ENCODE measurements at regions not wholly inside any gene's neighbourhood (a gene's known extent, or its start where the extent isn't known, plus 50 kb on each side); places are given as distances from the start of the nearest gene placed in this dataset.
A peak's percentile ranks its signal among the peaks of the same experiment; 100 is the strongest.

DNA sequence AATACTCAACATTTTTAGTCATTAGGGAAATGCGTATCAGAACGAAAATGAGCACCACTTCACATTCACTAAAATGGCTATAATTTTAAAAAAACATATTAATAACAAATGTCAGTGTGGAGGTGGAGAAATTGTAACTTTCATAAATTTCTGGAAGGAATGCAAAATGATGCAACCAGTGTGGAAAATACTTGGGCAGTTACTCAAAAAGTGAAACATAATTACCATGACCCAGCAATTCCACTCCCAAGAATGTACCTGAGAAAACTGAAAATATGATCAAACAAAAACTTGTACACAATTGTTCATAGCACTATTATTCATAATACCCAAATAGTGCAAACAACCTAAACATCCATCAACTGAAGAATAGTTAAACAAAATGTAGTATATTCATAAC lies 76.1 kb upstream of the FAM241A start:
- TF ChIP-seq, protein P1, sequence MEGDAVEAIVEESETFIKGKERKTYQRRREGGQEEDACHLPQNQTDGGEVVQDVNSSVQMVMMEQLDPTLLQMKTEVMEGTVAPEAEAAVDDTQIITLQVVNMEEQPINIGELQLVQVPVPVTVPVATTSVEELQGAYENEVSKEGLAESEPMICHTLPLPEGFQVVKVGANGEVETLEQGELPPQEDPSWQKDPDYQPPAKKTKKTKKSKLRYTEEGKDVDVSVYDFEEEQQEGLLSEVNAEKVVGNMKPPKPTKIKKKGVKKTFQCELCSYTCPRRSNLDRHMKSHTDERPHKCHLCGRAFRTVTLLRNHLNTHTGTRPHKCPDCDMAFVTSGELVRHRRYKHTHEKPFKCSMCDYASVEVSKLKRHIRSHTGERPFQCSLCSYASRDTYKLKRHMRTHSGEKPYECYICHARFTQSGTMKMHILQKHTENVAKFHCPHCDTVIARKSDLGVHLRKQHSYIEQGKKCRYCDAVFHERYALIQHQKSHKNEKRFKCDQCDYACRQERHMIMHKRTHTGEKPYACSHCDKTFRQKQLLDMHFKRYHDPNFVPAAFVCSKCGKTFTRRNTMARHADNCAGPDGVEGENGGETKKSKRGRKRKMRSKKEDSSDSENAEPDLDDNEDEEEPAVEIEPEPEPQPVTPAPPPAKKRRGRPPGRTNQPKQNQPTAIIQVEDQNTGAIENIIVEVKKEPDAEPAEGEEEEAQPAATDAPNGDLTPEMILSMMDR (IDR thresholded peaks at IDR 0.05), result no peak
- no peak for TF ChIP-seq POLR2AphosphoS5 (IDR thresholded peaks at IDR 0.05)
- no peak for TF ChIP-seq POLR2A (IDR thresholded peaks at IDR 0.05)
- no peaks in the 10 kb centered on the region for H3K36me3 ChIP-seq
- no peak overlapping the region for H3K27ac ChIP-seq
- DNase-seq (ENCODE audit: low spot score), result no peak
- H3K4me1 ChIP-seq (replicated peaks), result no peaks in the 10 kb centered on the region
- WGBS, result 92% methylated on average over 2 of the region's 2 CpGs
- intact Hi-C loops (cut with DNase I), result no loop called here
- H3K9me3 ChIP-seq, result no peaks in the 10 kb centered on the region
- no peaks in the 10 kb centered on the region for H3K27me3 ChIP-seq (replicated peaks; ENCODE audit: insufficient read depth)
- no peak overlapping the region for H3K4me3 ChIP-seq

DNA sequence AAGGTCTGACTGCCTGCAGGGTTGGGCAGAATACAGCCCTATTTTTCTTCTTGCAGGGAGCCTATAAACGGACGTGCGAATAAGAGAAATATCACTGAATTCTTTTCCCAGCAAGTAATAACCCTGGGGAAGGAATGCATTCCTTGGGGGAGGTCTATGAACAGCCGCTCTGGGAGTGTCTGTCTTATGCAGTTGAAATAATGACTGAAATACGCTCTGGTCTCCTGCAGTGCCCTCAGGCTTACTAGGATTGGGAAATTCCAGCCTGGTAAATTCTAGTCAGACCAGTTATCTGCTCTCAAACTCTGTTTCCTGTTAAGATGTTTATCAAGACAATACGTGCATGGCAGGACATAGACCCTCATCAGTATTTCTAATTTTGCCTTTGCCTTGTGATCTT lies 72.1 kb upstream of the FAM241A start:
- 57% methylated on average over 6 of the region's 6 CpGs for WGBS
- H3K36me3 ChIP-seq, result no peaks in the 10 kb centered on the region
- intact Hi-C loops (cut with DNase I), result no loop called here
- TF ChIP-seq, protein P1 (IDR thresholded peaks at IDR 0.05), result no peak
- TF ChIP-seq POLR2A (IDR thresholded peaks at IDR 0.05) (no peak), POLR2AphosphoS5 (IDR thresholded peaks at IDR 0.05) (no peak)
- H3K27me3 ChIP-seq (replicated peaks; ENCODE audit: insufficient read depth), result no peaks in the 10 kb centered on the region
- DNase-seq (ENCODE audit: low spot score), result no peak
- no peaks in the 10 kb centered on the region for H3K4me1 ChIP-seq (replicated peaks)
- H3K27ac ChIP-seq, result no peak overlapping the region
- no peak overlapping the region for H3K4me3 ChIP-seq
- no peaks in the 10 kb centered on the region for H3K9me3 ChIP-seq

DNA sequence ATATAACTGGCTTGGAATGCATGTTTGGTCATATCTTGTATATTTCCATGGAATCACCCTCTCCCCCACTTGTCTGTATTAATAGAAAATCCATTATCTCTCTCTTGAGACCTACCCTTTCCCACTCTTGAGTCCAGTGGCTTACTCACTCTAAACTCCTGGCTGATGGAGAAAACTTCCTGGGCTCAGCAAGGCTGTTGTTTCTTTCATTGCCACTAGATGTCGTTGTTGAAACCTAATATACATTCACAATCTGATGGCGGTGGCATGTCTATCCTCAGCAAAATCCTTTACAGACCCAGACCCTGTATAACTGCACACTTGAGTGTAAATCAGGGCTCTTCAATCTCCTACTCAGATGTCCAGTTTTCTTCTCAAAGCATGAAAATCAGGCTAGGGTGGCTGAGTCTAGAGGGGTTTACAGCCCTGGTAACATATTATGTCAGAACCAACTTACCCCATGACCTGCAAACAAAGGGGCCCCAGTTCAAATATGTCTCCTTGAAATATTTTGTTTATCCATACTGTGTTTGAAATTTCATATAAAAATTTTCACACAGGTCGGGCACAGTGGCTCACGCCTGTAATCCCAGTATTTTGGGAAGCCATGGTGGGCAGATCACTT lies 70.0 kb upstream of the FAM241A start:
- Histone ChIP-seq H3K4me3 (no peak overlapping the region), H3K27me3 (replicated peaks; ENCODE audit: insufficient read depth) (no peaks in the 10 kb centered on the region), H3K36me3 (no peaks in the 10 kb centered on the region), H3K9me3 (no peaks in the 10 kb centered on the region), H3K4me1 (replicated peaks) (no peaks in the 10 kb centered on the region), H3K27ac (no peak overlapping the region)
- intact Hi-C loops (cut with DNase I), result no loop called here
- WGBS, result 57% methylated on average over 4 of the region's 4 CpGs
- TF ChIP-seq, protein P1 (IDR thresholded peaks at IDR 0.05), result peak in 3 of 4 experiments; percentile 39 to 50 (median 42)
- TF ChIP-seq POLR2A (IDR thresholded peaks at IDR 0.05) (no peak), POLR2AphosphoS5 (IDR thresholded peaks at IDR 0.05) (no peak)
- DNase-seq (ENCODE audit: low spot score), result peak; percentile 12

DNA sequence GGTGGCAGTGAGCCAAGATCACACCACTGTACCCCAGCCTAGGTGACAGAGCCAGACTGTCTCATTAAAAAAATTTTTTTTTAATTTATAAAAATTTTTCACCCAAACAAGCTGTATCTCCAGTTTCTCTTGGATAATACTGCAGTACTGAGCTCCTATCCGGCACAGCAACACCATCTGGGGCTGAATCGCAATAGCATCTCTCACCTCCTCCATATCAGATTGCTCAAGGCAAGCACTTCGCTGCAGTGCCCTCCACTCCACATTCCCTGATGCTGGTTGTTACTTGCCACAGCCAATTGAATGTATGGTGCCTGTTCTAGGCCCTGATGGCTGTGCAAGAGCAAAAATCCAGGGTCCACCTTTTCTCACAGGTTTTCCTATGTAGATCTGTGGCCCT lies 69.3 kb upstream of the FAM241A start:
- Histone ChIP-seq H3K27me3 (replicated peaks; ENCODE audit: insufficient read depth) (no peaks in the 10 kb centered on the region), H3K4me3 (no peak overlapping the region), H3K36me3 (no peaks in the 10 kb centered on the region), H3K27ac (no peak overlapping the region), H3K4me1 (replicated peaks) (no peaks in the 10 kb centered on the region), H3K9me3 (no peaks in the 10 kb centered on the region)
- WGBS, result 95% methylated on average over 3 of the region's 3 CpGs
- TF ChIP-seq POLR2AphosphoS5 (IDR thresholded peaks at IDR 0.05) (no peak), POLR2A (IDR thresholded peaks at IDR 0.05) (no peak)
- TF ChIP-seq, protein P1 (IDR thresholded peaks at IDR 0.05), result no peak
- intact Hi-C loops (cut with DNase I), result no loop called here
- DNase-seq (ENCODE audit: low spot score), result no peak

DNA sequence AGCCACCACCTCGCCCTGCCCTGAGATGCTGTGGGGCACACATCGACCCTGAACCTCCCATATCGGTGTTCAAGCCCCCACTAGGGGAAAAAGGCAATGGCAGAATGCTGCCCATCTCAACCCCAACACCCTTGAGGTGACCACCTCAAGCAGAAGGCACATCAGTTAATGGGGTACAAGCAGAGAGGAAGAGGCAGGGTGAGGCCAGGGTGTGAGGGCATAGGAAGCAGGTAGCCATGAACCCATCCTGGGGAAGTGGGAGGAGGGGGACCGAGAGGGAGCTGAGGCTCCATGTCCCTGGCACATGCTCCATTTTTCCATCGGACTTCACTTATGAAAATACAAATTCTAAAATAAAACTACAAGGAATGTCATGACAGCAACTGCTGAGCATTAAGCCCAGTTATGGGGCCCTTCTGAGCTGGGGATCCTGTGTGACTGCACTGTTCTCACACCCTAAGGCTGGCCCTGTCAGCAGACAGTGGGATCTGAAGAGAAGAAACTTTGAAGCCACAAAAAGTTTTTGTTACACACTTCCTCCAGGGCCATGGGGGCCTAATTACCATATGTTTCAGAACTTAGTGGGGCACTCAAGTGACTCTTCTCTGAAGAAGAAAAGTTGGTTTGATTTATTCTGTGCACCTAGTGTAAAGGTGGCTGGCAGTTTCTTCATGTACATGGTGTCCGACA lies 68.2 kb upstream of the FAM241A start:
- 90% methylated on average over 6 of the region's 6 CpGs for WGBS

More for the DNA sequence above, 68.2 kb upstream of the FAM241A start:
- H3K4me3 ChIP-seq, result no peak overlapping the region
- H3K4me1 ChIP-seq (replicated peaks), result no peaks in the 10 kb centered on the region
- no peak overlapping the region for H3K27ac ChIP-seq
- H3K9me3 ChIP-seq, result no peaks in the 10 kb centered on the region
- no peak for TF ChIP-seq POLR2AphosphoS5 (IDR thresholded peaks at IDR 0.05)
- TF ChIP-seq, protein P1 (IDR thresholded peaks at IDR 0.05), result no peak
- TF ChIP-seq POLR2A (IDR thresholded peaks at IDR 0.05), result no peak
- H3K27me3 ChIP-seq (replicated peaks; ENCODE audit: insufficient read depth), result no peaks in the 10 kb centered on the region
- intact Hi-C loops (cut with DNase I), result no loop called here
- DNase-seq (ENCODE audit: low spot score), result no peak
- no peaks in the 10 kb centered on the region for H3K36me3 ChIP-seq
